GM12878 (cell line): ENCODE measurements at regions not wholly inside any gene's neighbourhood (a gene's known extent, or its start where the extent isn't known, plus 50 kb on each side); places are given as distances from the start of the nearest gene placed in this dataset.

ENCODE experiments used
- ATAC-seq: fragments of 200-7000 bp; cut with Tn5 transposase; 3 replicates; pipeline ENCODE4 v1.9.1; 2020; ENCODE audit warnings: mild to moderate bottlenecking, moderate library complexity
- BruUV-seq: library from RNA; stranded (reverse); fragments of 400-500 nt; replicated peaks from 2 replicates; lab custom pipeline; 2021; lab: Mats Ljungman, UMichigan
- CTCF ChIA-PET: fragments of 300-600 bp; sonication (Branson Sonifier 250); formaldehyde crosslinking; extraction: SDS; loops from one replicate; lab custom pipeline; 2021; ENCODE audit warnings: inconsistent platforms; lab: Yijun Ruan, JAX
- POLR2A ChIA-PET: fragments of 350-600 bp; formaldehyde crosslinking; extraction: SDS; loops from one replicate; lab custom pipeline; 2021; ENCODE audit warnings: inconsistent platforms; lab: Charles Lee
- RAD21 ChIA-PET: fragments of 300-600 bp; sonication (Branson Sonifier 250); formaldehyde crosslinking; loops from one replicate; lab custom pipeline; 2023; ENCODE audit warnings: antibody characterized with exemption; ENCODE audit not compliant: unreplicated experiment; lab: Charles Lee
- SMC1A ChIA-PET: fragments of 300-600 bp; sonication (Branson Sonifier 250); formaldehyde crosslinking; loops from one replicate; lab custom pipeline; 2023; ENCODE audit not compliant: unreplicated experiment, uncharacterized antibody; lab: Charles Lee
- DNase-seq: peaks from one replicate; pipeline ENCODE4 v3.0.0-alpha.2; 2011; ENCODE audit warnings: low read depth, low spot score
- FAIRE-seq: peaks from 3 replicates; lab custom pipeline; 2011; peaks lifted over from hg19 to GRCh38; lab: Jason Lieb, UNC
- H2AFZ ChIP-seq: 2 replicates; pipeline ENCODE4 v1.6.0; 2011; ENCODE audit warnings: low read depth, low read length, control low read depth; ENCODE audit not compliant: control insufficient read depth
- H3K27ac ChIP-seq: 2 replicates; pipeline ENCODE4 v1.5.1; 2011; ENCODE audit warnings: control low read depth; ENCODE audit not compliant: control insufficient read depth, insufficient read depth
- H3K27me3 ChIP-seq, 2 experiments: replicated peaks in 1 of 2; 2 replicates each; pipeline versions ENCODE4 v1.6.0 to v1.6.1; 2011; ENCODE audit warnings: low read length in 1 of 2; ENCODE audit not compliant: control insufficient read depth in 2 of 2, insufficient read depth in 2 of 2
- H3K36me3 ChIP-seq, 2 experiments: 2 replicates each; pipeline ENCODE4 v1.5.1; 2011; ENCODE audit warnings: low read length in 1 of 2; ENCODE audit not compliant: control insufficient read depth in 2 of 2, insufficient read depth in 2 of 2
- H3K4me1 ChIP-seq: 2 replicates; pipeline ENCODE4 v1.6.1; 2011; ENCODE audit warnings: mild to moderate bottlenecking, low read length, moderate library complexity, mixed read lengths; ENCODE audit not compliant: control insufficient read depth, insufficient read depth
- H3K4me2 ChIP-seq: 2 replicates; pipeline ENCODE4 v1.6.0; 2011; ENCODE audit warnings: control low read depth; ENCODE audit not compliant: control insufficient read depth, insufficient read depth
- H3K4me3 ChIP-seq: fragments of 200-600 bp; sonication (generic); 2 replicates; pipeline ENCODE4 v1.5.1; 2016
- H3K79me2 ChIP-seq: 2 replicates; pipeline ENCODE4 v1.6.0; 2011; ENCODE audit warnings: low read length; ENCODE audit not compliant: control insufficient read depth, insufficient read depth
- H3K9ac ChIP-seq: 2 replicates; pipeline ENCODE4 v1.8.0; 2011; ENCODE audit warnings: low read length, control low read depth, mixed read lengths; ENCODE audit not compliant: control insufficient read depth, insufficient read depth
- H3K9me3 ChIP-seq: replicated peaks from 3 replicates; pipeline ENCODE4 v1.5.1; 2011; ENCODE audit warnings: mild to moderate bottlenecking, low read length; ENCODE audit not compliant: control insufficient read depth, insufficient read depth
- H4K20me1 ChIP-seq: 2 replicates; pipeline ENCODE4 v1.6.0; 2011; ENCODE audit not compliant: control insufficient read depth, insufficient read depth
- CBFB ChIP-seq: IDR thresholded peaks from 2 replicates; pipeline ENCODE4 v1.6.1; 2016; ENCODE audit warnings: antibody characterized with exemption, low read depth
- EZH2 ChIP-seq: IDR thresholded peaks from 2 replicates; pipeline ENCODE4 v1.6.1; 2012; ENCODE audit warnings: low read depth, mild to moderate bottlenecking, control low read depth, inconsistent platforms, low read length, borderline replicate concordance; ENCODE audit not compliant: control insufficient read depth
- HDAC2 ChIP-seq: fragments of 200-600 bp; sonication (generic); IDR thresholded peaks from 2 replicates; pipeline ENCODE4 v1.6.1; 2017
- HDGF ChIP-seq: fragments of 450-650 bp; IDR thresholded peaks from 2 replicates; pipeline ENCODE4 v1.6.1; 2016; ENCODE audit warnings: antibody characterized with exemption
- IRF4 ChIP-seq: IDR thresholded peaks from 2 replicates; pipeline ENCODE4 v1.6.1; 2011; ENCODE audit warnings: low read depth, low read length
- KLF5 ChIP-seq: fragments of 450-650 bp; IDR thresholded peaks from 2 replicates; pipeline ENCODE4 v1.6.1; 2014; ENCODE audit warnings: mild to moderate bottlenecking; ENCODE audit not compliant: partially characterized antibody
- NRF1 ChIP-seq: conservative IDR thresholded peaks from 2 replicates; pipeline ENCODE4 v1.6.1; 2011; ENCODE audit warnings: mild to moderate bottlenecking, low read depth, low read length, improper control_type of control experiment
- PAX8 ChIP-seq: fragments of 450-650 bp; IDR thresholded peaks from 2 replicates; pipeline ENCODE4 v1.6.1; 2017; ENCODE audit warnings: mild to moderate bottlenecking, moderate library complexity
- RBBP5 ChIP-seq: fragments of 200-600 bp; sonication (generic); conservative IDR thresholded peaks from 2 replicates; pipeline ENCODE4 v1.6.1; 2016
- TCF12 ChIP-seq: IDR thresholded peaks from 2 replicates; pipeline ENCODE4 v1.6.1; 2011; ENCODE audit warnings: low read depth, mild to moderate bottlenecking, low read length
- ZNF622 ChIP-seq: fragments of 450-650 bp; IDR thresholded peaks from 2 replicates; pipeline ENCODE4 v1.6.1; 2017; ENCODE audit warnings: mild to moderate bottlenecking, inconsistent platforms
- WGBS: methylation state at CpG from one replicate; pipeline ENCODE4 v1.1.6; 2016; ENCODE audit warnings: low lambda C conversion rate; ENCODE audit not compliant: insufficient replicate concordance, insufficient coverage; ENCODE audit errors: missing lambda C conversion rate; 5-methylcytosine and 5-hydroxymethylcytosine counted together
- in situ Hi-C: fragments of 300-500 bp; cut with MboI; formaldehyde crosslinking; loops from 9 replicates; pipeline ENCODE4 v1.14.3; 2018; ENCODE audit warnings: mixed read lengths
- intact Hi-C: fragments of 100-400 bp; cut with micrococcal nuclease; formaldehyde crosslinking; loops from one replicate; pipeline ENCODE4 v1.14.2; 2022; ENCODE audit not compliant: unreplicated experiment
- TF ChIP-seq, protein P1 (sequence below): fragments of 150-350 bp; IDR thresholded peaks from 2 replicates; pipeline ENCODE4 v1.6.1; 2016; ENCODE audit warnings: low read depth, low read length
- TF ChIP-seq, protein P2 (sequence below): fragments of 450-650 bp; IDR thresholded peaks from 2 replicates; pipeline ENCODE4 v1.6.1; 2014; ENCODE audit warnings: mild to moderate bottlenecking
- TF ChIP-seq, protein P3 (sequence below): fragments of 450-650 bp; IDR thresholded peaks from 2 replicates; pipeline ENCODE4 v1.6.1; 2017; ENCODE audit warnings: mild to moderate bottlenecking
- TF ChIP-seq, protein P4 (sequence below): fragments of 450-650 bp; IDR thresholded peaks from 2 replicates; pipeline ENCODE4 v1.6.1; 2017; ENCODE audit warnings: mild to moderate bottlenecking, moderate library complexity

DNA sequence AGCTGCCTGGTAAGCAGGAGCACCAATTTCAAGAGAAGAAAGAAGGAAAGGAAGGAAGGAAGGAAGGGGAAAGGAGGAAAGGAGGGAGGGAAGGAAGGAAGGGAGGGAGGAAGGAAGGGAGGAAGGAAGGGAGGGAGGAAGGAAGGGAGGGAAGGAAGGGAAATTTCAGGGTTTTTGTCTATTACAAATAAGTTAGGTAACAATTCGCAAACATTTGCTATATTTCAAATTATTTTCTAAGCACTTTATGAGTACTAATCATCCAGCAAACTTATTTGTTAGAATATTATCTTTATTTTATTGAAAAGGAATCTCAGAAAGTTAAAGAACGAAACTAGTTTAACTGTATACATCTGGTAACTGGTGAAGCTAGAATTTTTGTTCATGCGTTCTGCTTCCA, 921.7 kb downstream of the TBL1XR1 start (continued):
- TF ChIP-seq, protein P1, sequence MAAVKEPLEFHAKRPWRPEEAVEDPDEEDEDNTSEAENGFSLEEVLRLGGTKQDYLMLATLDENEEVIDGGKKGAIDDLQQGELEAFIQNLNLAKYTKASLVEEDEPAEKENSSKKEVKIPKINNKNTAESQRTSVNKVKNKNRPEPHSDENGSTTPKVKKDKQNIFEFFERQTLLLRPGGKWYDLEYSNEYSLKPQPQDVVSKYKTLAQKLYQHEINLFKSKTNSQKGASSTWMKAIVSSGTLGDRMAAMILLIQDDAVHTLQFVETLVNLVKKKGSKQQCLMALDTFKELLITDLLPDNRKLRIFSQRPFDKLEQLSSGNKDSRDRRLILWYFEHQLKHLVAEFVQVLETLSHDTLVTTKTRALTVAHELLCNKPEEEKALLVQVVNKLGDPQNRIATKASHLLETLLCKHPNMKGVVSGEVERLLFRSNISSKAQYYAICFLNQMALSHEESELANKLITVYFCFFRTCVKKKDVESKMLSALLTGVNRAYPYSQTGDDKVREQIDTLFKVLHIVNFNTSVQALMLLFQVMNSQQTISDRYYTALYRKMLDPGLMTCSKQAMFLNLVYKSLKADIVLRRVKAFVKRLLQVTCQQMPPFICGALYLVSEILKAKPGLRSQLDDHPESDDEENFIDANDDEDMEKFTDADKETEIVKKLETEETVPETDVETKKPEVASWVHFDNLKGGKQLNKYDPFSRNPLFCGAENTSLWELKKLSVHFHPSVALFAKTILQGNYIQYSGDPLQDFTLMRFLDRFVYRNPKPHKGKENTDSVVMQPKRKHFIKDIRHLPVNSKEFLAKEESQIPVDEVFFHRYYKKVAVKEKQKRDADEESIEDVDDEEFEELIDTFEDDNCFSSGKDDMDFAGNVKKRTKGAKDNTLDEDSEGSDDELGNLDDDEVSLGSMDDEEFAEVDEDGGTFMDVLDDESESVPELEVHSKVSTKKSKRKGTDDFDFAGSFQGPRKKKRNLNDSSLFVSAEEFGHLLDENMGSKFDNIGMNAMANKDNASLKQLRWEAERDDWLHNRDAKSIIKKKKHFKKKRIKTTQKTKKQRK, result no peak
- no peak for TF ChIP-seq ZNF622
- no peak for TF ChIP-seq CBFB
- TF ChIP-seq EZH2, result no peak
- no peak for TF ChIP-seq NRF1
- no peak for TF ChIP-seq TCF12

DNA sequence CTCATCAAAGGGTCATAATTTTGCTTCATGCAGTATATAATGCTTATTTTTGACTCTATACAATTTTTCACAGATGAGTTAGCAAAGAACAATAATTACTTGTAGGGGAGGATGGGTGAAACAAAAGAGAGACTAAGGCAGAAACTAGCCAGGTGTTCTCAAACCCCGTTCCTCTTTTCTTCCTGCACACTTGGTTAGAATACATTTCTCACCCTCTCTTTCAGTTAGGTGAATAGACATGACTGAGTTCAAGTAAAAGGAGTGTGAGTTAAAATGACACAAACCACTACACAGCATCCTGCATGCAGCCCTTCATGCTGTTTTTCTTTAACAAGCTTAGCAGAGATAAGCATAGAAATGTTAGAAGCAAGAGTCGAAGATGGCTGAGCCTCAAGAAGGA, 922.2 kb downstream of the TBL1XR1 start:
- H3K27me3 ChIP-seq, result no peaks in the 10 kb centered on the region
- no peak overlapping the region for H2AFZ ChIP-seq
- intact Hi-C loops, result no loop called here
- ChIA-PET CTCF (no interaction called here), SMC1A (interaction anchor here (0.6 kb wide), 1 partner anchor 26 kb away, joined by 3 read pairs; no protein-coding TSS in a partner anchor), POLR2A (no interaction called here), RAD21 (no interaction called here)
- H3K4me1 ChIP-seq, result no peaks in the 10 kb centered on the region
- no peaks in the 10 kb centered on the region for H3K79me2 ChIP-seq
- no peak overlapping the region for H3K4me3 ChIP-seq
- no peaks in the 10 kb centered on the region for H3K9me3 ChIP-seq
- H3K36me3 ChIP-seq, result no peaks in the 10 kb centered on the region
- FAIRE-seq, result no peak
- in situ Hi-C loops, result no loop called here
- no peak overlapping the region for H3K27ac ChIP-seq
- no TSS peak for BruUV-seq
- no peak for ATAC-seq
- TF ChIP-seq, protein P2, sequence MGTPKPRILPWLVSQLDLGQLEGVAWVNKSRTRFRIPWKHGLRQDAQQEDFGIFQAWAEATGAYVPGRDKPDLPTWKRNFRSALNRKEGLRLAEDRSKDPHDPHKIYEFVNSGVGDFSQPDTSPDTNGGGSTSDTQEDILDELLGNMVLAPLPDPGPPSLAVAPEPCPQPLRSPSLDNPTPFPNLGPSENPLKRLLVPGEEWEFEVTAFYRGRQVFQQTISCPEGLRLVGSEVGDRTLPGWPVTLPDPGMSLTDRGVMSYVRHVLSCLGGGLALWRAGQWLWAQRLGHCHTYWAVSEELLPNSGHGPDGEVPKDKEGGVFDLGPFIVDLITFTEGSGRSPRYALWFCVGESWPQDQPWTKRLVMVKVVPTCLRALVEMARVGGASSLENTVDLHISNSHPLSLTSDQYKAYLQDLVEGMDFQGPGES, result no peak
- TF ChIP-seq, protein P3, sequence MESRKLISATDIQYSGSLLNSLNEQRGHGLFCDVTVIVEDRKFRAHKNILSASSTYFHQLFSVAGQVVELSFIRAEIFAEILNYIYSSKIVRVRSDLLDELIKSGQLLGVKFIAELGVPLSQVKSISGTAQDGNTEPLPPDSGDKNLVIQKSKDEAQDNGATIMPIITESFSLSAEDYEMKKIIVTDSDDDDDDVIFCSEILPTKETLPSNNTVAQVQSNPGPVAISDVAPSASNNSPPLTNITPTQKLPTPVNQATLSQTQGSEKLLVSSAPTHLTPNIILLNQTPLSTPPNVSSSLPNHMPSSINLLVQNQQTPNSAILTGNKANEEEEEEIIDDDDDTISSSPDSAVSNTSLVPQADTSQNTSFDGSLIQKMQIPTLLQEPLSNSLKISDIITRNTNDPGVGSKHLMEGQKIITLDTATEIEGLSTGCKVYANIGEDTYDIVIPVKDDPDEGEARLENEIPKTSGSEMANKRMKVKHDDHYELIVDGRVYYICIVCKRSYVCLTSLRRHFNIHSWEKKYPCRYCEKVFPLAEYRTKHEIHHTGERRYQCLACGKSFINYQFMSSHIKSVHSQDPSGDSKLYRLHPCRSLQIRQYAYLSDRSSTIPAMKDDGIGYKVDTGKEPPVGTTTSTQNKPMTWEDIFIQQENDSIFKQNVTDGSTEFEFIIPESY, result no peak
- no peak for TF ChIP-seq RBBP5
- no peak for TF ChIP-seq KLF5
- TF ChIP-seq HDAC2, result no peak
- TF ChIP-seq, protein P4, sequence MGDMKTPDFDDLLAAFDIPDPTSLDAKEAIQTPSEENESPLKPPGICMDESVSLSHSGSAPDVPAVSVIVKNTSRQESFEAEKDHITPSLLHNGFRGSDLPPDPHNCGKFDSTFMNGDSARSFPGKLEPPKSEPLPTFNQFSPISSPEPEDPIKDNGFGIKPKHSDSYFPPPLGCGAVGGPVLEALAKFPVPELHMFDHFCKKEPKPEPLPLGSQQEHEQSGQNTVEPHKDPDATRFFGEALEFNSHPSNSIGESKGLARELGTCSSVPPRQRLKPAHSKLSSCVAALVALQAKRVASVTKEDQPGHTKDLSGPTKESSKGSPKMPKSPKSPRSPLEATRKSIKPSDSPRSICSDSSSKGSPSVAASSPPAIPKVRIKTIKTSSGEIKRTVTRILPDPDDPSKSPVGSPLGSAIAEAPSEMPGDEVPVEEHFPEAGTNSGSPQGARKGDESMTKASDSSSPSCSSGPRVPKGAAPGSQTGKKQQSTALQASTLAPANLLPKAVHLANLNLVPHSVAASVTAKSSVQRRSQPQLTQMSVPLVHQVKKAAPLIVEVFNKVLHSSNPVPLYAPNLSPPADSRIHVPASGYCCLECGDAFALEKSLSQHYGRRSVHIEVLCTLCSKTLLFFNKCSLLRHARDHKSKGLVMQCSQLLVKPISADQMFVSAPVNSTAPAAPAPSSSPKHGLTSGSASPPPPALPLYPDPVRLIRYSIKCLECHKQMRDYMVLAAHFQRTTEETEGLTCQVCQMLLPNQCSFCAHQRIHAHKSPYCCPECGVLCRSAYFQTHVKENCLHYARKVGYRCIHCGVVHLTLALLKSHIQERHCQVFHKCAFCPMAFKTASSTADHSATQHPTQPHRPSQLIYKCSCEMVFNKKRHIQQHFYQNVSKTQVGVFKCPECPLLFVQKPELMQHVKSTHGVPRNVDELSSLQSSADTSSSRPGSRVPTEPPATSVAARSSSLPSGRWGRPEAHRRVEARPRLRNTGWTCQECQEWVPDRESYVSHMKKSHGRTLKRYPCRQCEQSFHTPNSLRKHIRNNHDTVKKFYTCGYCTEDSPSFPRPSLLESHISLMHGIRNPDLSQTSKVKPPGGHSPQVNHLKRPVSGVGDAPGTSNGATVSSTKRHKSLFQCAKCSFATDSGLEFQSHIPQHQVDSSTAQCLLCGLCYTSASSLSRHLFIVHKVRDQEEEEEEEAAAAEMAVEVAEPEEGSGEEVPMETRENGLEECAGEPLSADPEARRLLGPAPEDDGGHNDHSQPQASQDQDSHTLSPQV, result no peak
- no peak for TF ChIP-seq PAX8
- TF ChIP-seq IRF4, result no peak
- TF ChIP-seq HDGF, result no peak
- 0% methylated on average over 2 of the region's 2 CpGs for WGBS
- DNase-seq, result no peak
- no peak overlapping the region for H3K9ac ChIP-seq
- no peak overlapping the region for H3K4me2 ChIP-seq
- no peaks in the 10 kb centered on the region for H4K20me1 ChIP-seq
